ENCODE measurements at regions not wholly inside any gene's neighbourhood (a gene's known extent, or its start where the extent isn't known, plus 50 kb on each side); places are given as distances from the start of the nearest gene placed in this dataset.

DNA sequence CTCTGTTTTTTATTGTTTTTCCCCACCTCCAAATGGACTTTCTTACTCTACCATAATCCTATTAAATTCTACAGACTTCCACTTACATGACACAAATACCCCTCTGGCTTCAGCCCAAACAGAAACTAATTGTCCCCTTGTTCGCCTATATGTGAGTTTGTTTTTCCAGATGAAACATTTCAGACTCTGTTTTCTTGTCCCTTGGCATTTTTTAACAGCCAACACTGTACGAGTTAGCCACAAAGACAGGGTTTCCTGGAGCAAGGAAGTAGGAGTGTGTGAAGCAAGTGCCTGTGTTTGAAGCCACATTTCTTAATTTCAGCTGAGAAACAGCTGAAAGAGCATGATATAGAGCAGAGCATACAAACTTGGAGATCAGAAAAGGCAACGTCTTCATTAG, 382.2 kb upstream of the CDH5 start:
- whole genome bisulfite sequencing, 2 donors, result 26 to 47% methylated on average over 3 of the region's 3 CpGs
- intact Hi-C loops (cut with DNase I), result no loop called here
- Histone ChIP-seq H3K27ac (no peak overlapping the region), H3K27me3 (no peaks in the 10 kb centered on the region), H3K4me3 (no peak overlapping the region), H3K36me3 (no peaks in the 10 kb centered on the region), H3K4me1 (no peaks in the 10 kb centered on the region), H3K9me3 (no peaks in the 10 kb centered on the region)
- no peak for DNase-seq
- TF ChIP-seq POLR2A (IDR thresholded peaks at IDR 0.05), result no peak
- TF ChIP-seq POLR2AphosphoS5 (IDR thresholded peaks at IDR 0.05), result no peak
- TF ChIP-seq, protein P1, sequence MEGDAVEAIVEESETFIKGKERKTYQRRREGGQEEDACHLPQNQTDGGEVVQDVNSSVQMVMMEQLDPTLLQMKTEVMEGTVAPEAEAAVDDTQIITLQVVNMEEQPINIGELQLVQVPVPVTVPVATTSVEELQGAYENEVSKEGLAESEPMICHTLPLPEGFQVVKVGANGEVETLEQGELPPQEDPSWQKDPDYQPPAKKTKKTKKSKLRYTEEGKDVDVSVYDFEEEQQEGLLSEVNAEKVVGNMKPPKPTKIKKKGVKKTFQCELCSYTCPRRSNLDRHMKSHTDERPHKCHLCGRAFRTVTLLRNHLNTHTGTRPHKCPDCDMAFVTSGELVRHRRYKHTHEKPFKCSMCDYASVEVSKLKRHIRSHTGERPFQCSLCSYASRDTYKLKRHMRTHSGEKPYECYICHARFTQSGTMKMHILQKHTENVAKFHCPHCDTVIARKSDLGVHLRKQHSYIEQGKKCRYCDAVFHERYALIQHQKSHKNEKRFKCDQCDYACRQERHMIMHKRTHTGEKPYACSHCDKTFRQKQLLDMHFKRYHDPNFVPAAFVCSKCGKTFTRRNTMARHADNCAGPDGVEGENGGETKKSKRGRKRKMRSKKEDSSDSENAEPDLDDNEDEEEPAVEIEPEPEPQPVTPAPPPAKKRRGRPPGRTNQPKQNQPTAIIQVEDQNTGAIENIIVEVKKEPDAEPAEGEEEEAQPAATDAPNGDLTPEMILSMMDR (IDR thresholded peaks at IDR 0.05), result no peak
- TF ChIP-seq EP300 (IDR thresholded peaks at IDR 0.05), result no peak

DNA sequence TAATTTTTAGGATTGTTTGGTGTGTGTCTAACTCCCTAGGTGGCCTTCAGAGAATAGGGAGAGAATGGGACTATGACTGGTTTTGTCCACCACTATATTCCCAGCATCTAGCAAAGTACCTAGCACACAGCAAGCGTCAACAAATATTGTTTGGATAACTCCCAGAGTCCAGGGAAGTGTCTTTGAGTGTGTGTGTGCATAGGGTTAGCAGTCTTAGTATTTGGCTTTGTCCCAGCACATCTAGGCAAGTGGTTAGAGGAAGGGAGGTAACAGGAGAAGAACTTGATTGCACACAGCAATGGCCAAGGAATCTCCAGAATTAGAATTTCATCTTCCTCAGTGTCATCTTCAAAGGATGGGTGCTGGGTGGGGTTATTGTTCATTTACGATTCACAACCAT, 385.4 kb upstream of the CDH5 start:
- DNase-seq, result no peak
- Histone ChIP-seq H3K36me3 (no peaks in the 10 kb centered on the region), H3K9me3 (no peaks in the 10 kb centered on the region), H3K27ac (no peak overlapping the region), H3K4me3 (no peak overlapping the region), H3K4me1 (no peaks in the 10 kb centered on the region), H3K27me3 (no peaks in the 10 kb centered on the region)
- no peak for TF ChIP-seq POLR2A (IDR thresholded peaks at IDR 0.05)
- no peak for TF ChIP-seq POLR2AphosphoS5 (IDR thresholded peaks at IDR 0.05)
- WGBS, 2 donors, result 65 to 81% methylated on average over 2 of the region's 2 CpGs
- intact Hi-C loops (cut with DNase I), result no loop called here

DNA sequence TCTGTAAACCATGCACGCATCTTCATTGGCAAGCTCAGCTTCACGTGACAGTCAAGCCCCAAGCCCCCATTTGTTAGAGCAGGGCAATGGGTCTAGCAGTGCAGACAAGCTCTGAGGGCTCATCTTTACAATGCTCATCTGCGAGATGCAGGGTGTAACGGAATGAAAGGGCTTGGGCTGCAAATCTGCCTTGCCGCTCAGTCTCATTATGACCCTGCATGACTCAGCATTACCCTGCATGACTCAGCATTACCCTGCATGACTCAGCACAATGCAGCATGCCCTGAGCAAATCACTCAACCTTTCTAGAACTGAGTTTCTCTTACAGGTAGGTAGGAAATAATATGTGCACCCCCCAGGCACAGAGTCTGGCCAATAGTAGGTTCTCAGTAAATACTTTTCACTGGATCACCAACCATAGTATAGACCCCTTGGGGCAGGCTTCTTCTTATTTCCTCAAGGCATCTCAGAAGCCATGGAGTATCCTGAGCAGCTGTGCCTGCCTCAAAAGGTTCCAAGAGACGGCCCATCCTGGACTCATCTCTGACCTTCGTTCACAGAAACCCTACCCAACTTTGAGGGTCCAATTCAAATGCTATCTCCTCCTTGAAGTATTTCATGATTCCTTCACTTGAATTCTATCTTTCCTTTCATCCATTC, 391.3 kb upstream of the CDH5 start:
- no peaks in the 10 kb centered on the region for H3K9me3 ChIP-seq
- no peak for TF ChIP-seq POLR2A (IDR thresholded peaks at IDR 0.05)
- TF ChIP-seq POLR2AphosphoS5 (IDR thresholded peaks at IDR 0.05), result no peak
- TF ChIP-seq, protein P1 (IDR thresholded peaks at IDR 0.05), result no peak
- TF ChIP-seq EP300 (IDR thresholded peaks at IDR 0.05), result no peak
- no peaks in the 10 kb centered on the region for H3K27me3 ChIP-seq
- no peaks in the 10 kb centered on the region for H3K36me3 ChIP-seq
- WGBS, 2 donors, result 88 to 91% methylated on average over 7 of the region's 7 CpGs
- intact Hi-C loops (cut with DNase I), result no loop called here
- no peak for DNase-seq
- no peaks in the 10 kb centered on the region for H3K4me1 ChIP-seq
- no peak overlapping the region for H3K27ac ChIP-seq
- no peak overlapping the region for H3K4me3 ChIP-seq

DNA sequence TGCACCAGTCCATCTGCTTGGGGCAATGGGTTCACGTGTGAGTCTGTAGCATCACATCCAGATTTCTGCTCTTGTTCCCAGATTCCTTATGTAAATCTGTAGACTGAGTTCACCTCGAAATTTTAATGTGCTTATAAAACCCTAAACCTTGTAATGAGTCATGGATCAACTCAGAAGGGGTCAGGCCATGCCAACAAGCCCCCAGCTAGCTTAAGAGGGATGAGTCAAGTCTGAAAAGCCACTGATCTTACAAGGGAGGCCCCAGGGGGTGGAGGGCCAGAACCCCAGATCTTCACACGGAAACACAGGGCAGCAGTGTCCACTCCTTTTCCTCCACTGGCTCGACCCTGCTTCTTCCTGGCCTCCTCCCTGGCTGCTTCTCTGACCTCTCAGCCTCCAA, 399.1 kb upstream of the CDH5 start:
- no peak for TF ChIP-seq EP300 (IDR thresholded peaks at IDR 0.05)
- TF ChIP-seq POLR2A (IDR thresholded peaks at IDR 0.05), result no peak
- TF ChIP-seq, protein P1 (IDR thresholded peaks at IDR 0.05), result no peak
- no peak for TF ChIP-seq POLR2AphosphoS5 (IDR thresholded peaks at IDR 0.05)
- Histone ChIP-seq H3K27me3 (no peaks in the 10 kb centered on the region), H3K4me1 (no peaks in the 10 kb centered on the region), H3K9me3 (no peaks in the 10 kb centered on the region), H3K36me3 (no peaks in the 10 kb centered on the region), H3K27ac (no peak overlapping the region), H3K4me3 (no peak overlapping the region)
- intact Hi-C loops (cut with DNase I), result no loop called here
- DNase-seq, result no peak
- WGBS, 2 donors, result 58 to 64% methylated on average over 4 of the region's 4 CpGs

DNA sequence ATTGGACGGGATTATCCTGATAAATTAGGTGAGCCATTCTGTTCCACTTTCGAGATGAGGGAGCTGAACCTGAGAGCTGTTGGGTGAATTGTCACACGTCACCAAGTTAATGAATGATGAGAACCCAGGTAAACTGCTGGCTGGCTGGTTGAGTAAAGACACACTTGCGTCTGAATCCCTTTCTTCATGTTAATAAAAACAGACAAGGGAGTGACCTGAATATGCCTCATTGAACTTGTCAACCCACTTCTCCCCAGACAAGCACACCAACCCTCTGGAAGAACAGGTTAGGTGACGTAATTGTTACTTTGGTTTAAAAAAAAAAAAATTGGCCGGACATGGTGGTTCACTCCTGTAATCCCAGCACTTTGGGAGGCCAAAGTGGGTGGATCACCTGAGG, 400.9 kb upstream of the CDH5 start:
- WGBS, 2 donors, result 29 to 71% methylated on average over 6 of the region's 6 CpGs
- H3K36me3 ChIP-seq, result no peaks in the 10 kb centered on the region
- H3K27me3 ChIP-seq, result no peaks in the 10 kb centered on the region
- TF ChIP-seq EP300 (IDR thresholded peaks at IDR 0.05) (no peak), POLR2AphosphoS5 (IDR thresholded peaks at IDR 0.05) (no peak), POLR2A (IDR thresholded peaks at IDR 0.05) (no peak)
- TF ChIP-seq, protein P1 (IDR thresholded peaks at IDR 0.05), result no peak
- no peaks in the 10 kb centered on the region for H3K9me3 ChIP-seq
- no peak for DNase-seq
- no peak overlapping the region for H3K4me3 ChIP-seq
- H3K4me1 ChIP-seq, result no peaks in the 10 kb centered on the region
- no peak overlapping the region for H3K27ac ChIP-seq
- intact Hi-C loops (cut with DNase I), result no loop called here
